ENCODE measurements at regions not wholly inside any gene's neighbourhood (a gene's known extent, or its start where the extent isn't known, plus 50 kb on each side); places are given as distances from the start of the nearest gene placed in this dataset.

GRCh38 chr5:113974976-113975375 lies 386.9 kb upstream of the KCNN2 start:
- TF ChIP-seq CTCF (IDR thresholded peaks at IDR 0.05) (no peak), EZH2 (IDR thresholded peaks at IDR 0.05; ENCODE audit: borderline replicate concordance, insufficient read depth, low read depth, low read length, poor library complexity, severe bottlenecking) (no peak)

Data from B cell (primary cell).